GM12878 (cell line): ENCODE measurements at regions not wholly inside any gene's neighbourhood (a gene's known extent, or its start where the extent isn't known, plus 50 kb on each side); places are given as distances from the start of the nearest gene placed in this dataset.

Source experiments
- CBX3 ChIP-seq: fragments of 200-600 bp; sonication (generic); IDR thresholded peaks from 2 replicates; pipeline ENCODE4 v1.6.1; 2016; ENCODE audit warnings: low read depth, borderline replicate concordance
- CREM ChIP-seq: IDR thresholded peaks from 2 replicates; pipeline ENCODE4 v1.6.1; 2014; ENCODE audit warnings: antibody characterized with exemption, low read depth
- CTCF ChIP-seq, 3 experiments: IDR thresholded peaks in 2 of 3; conservative IDR thresholded peaks in 1 of 3; 2 replicates each; pipeline ENCODE4 v1.5.1; 2011; ENCODE audit warnings: low read depth in 3 of 3, low read length in 3 of 3, mild to moderate bottlenecking in 3 of 3, control low read depth in 2 of 3, moderate library complexity in 2 of 3, inconsistent platforms in 1 of 3, mixed read lengths in 1 of 3; ENCODE audit not compliant: control insufficient read depth in 2 of 3, insufficient read depth in 1 of 3; ENCODE audit errors: extremely low read depth in 1 of 3
- ESRRA ChIP-seq: IDR thresholded peaks from 2 replicates; pipeline ENCODE4 v1.6.1; 2012; ENCODE audit warnings: mild to moderate bottlenecking, low read length, improper control_type of control experiment
- POLR2AphosphoS5 ChIP-seq: IDR thresholded peaks from 2 replicates; pipeline ENCODE4 v1.6.1; 2011; ENCODE audit warnings: mild to moderate bottlenecking, low read length, inconsistent platforms
- TBL1XR1 ChIP-seq: IDR thresholded peaks from 2 replicates; pipeline ENCODE4 v1.6.1; 2012; ENCODE audit warnings: low read depth, low read length, improper control_type of control experiment

GRCh38 chr11:134662629-134663360 lies 250.8 kb upstream of the B3GAT1 start:
- no peak for TF ChIP-seq TBL1XR1
- no peak for TF ChIP-seq CTCF (IDR thresholded peaks at IDR 0.05 in 2 of 3, conservative IDR thresholded peaks at IDR 0.05 in 1 of 3; ENCODE audit: control insufficient read depth in 2 of 3, extremely low read depth in 1 of 3, insufficient read depth in 1 of 3, low read depth in 3 of 3, low read length in 3 of 3)
- TF ChIP-seq CBX3 = no peak
- no peak for TF ChIP-seq ESRRA
- no peak for TF ChIP-seq POLR2AphosphoS5
- TF ChIP-seq CREM = no peak
